Fibroblast of lung (primary cell): ENCODE measurements at regions not wholly inside any gene's neighbourhood (a gene's known extent, or its start where the extent isn't known, plus 50 kb on each side); places are given as distances from the start of the nearest gene placed in this dataset.

ENCODE experiments used
- DNase-seq, 2 donors: peaks; one replicate each; pipeline versions ENCODE4 v3.0.0 to v3.0.0-alpha.2; 2010; ENCODE audit warnings: low read depth in 2 of 2
- H2AFZ ChIP-seq: 2 replicates; pipeline ENCODE4 v1.5.1; 2012; ENCODE audit warnings: low read length, control low read depth, inconsistent platforms
- H3K27ac ChIP-seq: 2 replicates; pipeline ENCODE4 v1.5.1; 2011; ENCODE audit warnings: low read length, control low read depth; ENCODE audit not compliant: insufficient read depth
- H3K27me3 ChIP-seq: 2 replicates; pipeline ENCODE4 v1.5.1; 2011; ENCODE audit warnings: mild to moderate bottlenecking, low read length; ENCODE audit not compliant: control insufficient read depth, insufficient read depth
- H3K36me3 ChIP-seq: 2 replicates; pipeline ENCODE4 v1.5.1; 2011; ENCODE audit warnings: low read length; ENCODE audit not compliant: control insufficient read depth, insufficient read depth
- H3K4me1 ChIP-seq: 2 replicates; pipeline ENCODE4 v1.5.1; 2011; ENCODE audit warnings: low read length; ENCODE audit not compliant: control insufficient read depth, insufficient read depth; ENCODE audit errors: extremely low read depth
- H3K4me2 ChIP-seq: 2 replicates; pipeline ENCODE4 v1.5.1; 2011; ENCODE audit warnings: low read length, control low read depth; ENCODE audit not compliant: insufficient read depth; ENCODE audit errors: extremely low read depth
- H3K4me3 ChIP-seq, 4 experiments: fragments of 200-600 bp in 1 of 4; sonication (generic) in 1 of 4; replicated peaks in 1 of 4; 2 replicates each; pipeline ENCODE4 v1.5.1; 2011 to 2016; ENCODE audit warnings: low read length in 4 of 4, low read depth in 3 of 4, mild to moderate bottlenecking in 3 of 4, control low read depth in 2 of 4, inconsistent platforms in 1 of 4, mixed read lengths in 1 of 4; ENCODE audit not compliant: insufficient read depth in 1 of 4; ENCODE audit errors: control extremely low read depth in 1 of 4
- H3K79me2 ChIP-seq: 2 replicates; pipeline ENCODE4 v1.5.1; 2012; ENCODE audit warnings: mild to moderate bottlenecking, low read length, inconsistent platforms; ENCODE audit not compliant: control insufficient read depth, insufficient read depth
- H3K9ac ChIP-seq: 2 replicates; pipeline ENCODE4 v1.5.1; 2011; ENCODE audit warnings: mild to moderate bottlenecking, low read length, control low read depth; ENCODE audit not compliant: insufficient read depth
- H3K9me3 ChIP-seq: 2 replicates; pipeline ENCODE4 v1.5.1; 2012; ENCODE audit warnings: low read depth, low read length; ENCODE audit not compliant: control insufficient read depth, insufficient read depth
- H4K20me1 ChIP-seq: 2 replicates; pipeline ENCODE4 v1.5.1; 2011; ENCODE audit warnings: low read length; ENCODE audit not compliant: control insufficient read depth, insufficient read depth; ENCODE audit errors: extremely low read depth
- EZH2 ChIP-seq: IDR thresholded peaks from 2 replicates; pipeline ENCODE4 v1.5.1; 2012; ENCODE audit warnings: low read length, control low read depth, mild to moderate bottlenecking; ENCODE audit errors: missing control alignments
- TF ChIP-seq, protein P1 (sequence below), 2 donors: IDR thresholded peaks in 1 of 2; conservative IDR thresholded peaks in 1 of 2; 1 replicate in 1 of 2; 2 replicates in 1 of 2; pipeline ENCODE4 v1.5.1; 2011 to 2012; ENCODE audit warnings: low read length in 2 of 2, control low read depth in 1 of 2, inconsistent platforms in 1 of 2, low read depth in 1 of 2, mild to moderate bottlenecking in 1 of 2

DNA sequence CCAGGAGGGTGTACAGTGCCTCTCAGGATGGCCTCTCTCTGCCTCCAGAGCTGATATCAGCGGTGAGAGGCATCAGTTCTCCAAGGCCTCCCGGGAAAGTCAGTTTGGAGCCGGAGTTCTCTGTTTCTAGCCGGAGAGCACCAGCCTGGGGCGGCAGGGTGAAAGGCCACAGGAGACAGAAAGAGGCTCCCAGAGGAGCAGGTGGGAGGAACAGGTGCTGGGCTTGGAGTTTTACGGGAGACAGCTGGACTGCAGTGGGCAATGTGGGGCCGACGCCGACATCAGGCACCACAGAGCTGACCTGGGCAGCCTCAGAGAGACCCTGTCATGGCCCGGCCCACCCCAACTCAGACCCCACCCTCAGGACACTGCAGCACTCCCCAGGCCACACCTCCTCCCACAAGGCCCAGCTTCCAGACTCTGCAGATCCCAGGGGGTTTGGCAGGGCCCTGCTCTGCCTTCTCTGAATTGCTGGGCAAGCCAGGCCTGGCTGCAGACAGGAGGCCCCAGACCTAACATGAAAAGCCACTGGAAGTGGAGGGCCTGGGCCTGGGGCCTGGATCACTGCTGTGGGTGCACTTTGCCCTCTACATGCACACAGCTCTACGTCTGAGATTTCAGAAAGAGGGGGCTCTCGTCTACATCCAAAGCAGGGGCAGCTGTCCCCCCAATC is 885.6 kb downstream of the BRD1 start:
- DNase-seq, result no peak
- Histone ChIP-seq H3K4me2 (no peak overlapping the region), H3K4me3 (no peak overlapping the region), H3K9ac (no peak overlapping the region), H4K20me1 (no peaks in the 10 kb centered on the region), H3K79me2 (no peaks in the 10 kb centered on the region), H3K27me3 (no peaks in the 10 kb centered on the region), H2AFZ (no peak overlapping the region), H3K27ac (no peak overlapping the region), H3K36me3 (no peaks in the 10 kb centered on the region), H3K9me3 (no peaks in the 10 kb centered on the region), H3K4me1 (no peaks in the 10 kb centered on the region)
- TF ChIP-seq EZH2, result no peak
- TF ChIP-seq, protein P1, sequence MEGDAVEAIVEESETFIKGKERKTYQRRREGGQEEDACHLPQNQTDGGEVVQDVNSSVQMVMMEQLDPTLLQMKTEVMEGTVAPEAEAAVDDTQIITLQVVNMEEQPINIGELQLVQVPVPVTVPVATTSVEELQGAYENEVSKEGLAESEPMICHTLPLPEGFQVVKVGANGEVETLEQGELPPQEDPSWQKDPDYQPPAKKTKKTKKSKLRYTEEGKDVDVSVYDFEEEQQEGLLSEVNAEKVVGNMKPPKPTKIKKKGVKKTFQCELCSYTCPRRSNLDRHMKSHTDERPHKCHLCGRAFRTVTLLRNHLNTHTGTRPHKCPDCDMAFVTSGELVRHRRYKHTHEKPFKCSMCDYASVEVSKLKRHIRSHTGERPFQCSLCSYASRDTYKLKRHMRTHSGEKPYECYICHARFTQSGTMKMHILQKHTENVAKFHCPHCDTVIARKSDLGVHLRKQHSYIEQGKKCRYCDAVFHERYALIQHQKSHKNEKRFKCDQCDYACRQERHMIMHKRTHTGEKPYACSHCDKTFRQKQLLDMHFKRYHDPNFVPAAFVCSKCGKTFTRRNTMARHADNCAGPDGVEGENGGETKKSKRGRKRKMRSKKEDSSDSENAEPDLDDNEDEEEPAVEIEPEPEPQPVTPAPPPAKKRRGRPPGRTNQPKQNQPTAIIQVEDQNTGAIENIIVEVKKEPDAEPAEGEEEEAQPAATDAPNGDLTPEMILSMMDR (conservative IDR thresholded peaks at IDR 0.05 in 1 of 2, IDR thresholded peaks at IDR 0.05 in 1 of 2; ENCODE audit: low read depth in 1 of 2, low read length in 2 of 2), result no peak

DNA sequence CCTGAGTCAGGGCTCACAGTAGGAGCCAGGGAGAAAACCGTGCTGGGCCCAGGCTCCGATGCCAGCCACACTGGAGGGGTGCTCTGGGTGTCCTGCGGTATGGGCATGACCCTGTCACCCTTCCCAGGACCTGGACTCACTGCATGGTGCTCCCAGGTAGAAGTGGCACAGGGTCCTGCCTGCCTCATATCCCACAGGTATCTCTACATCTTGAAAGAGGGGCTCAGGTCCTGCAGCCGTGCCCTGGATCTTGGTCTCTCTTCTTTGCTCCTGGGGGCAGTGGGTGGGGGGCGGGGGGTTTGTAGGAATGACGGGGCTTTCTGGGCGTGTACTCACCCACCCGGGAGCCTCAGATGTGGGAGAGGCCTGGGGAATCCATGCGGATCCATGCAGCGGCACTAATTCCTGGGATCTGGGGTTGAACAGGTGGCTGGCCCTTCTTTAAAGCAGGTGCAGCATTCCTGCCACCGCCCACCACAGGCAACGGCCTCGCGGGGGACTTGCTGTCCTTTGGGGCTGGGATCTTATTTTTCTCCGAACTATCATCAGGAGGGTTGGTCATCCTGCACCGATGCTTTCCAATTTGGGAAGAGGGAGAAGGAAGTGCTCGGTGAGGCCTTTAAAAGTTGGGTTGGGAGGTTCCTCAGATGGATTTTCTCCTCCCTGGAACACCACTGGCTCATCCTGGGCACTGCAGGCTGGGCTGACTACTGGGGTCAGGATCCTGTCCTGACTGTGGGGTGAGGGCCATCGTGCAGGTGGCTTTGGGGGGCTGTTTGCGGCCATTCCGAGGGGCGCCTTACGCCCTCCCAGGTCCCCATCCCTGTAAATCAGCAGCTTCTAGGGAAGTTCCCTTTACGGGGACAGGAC is 886.4 kb downstream of the BRD1 start:
- Histone ChIP-seq H3K4me1 (no peaks in the 10 kb centered on the region), H4K20me1 (no peaks in the 10 kb centered on the region), H3K79me2 (no peaks in the 10 kb centered on the region), H3K27me3 (no peaks in the 10 kb centered on the region), H3K9ac (no peak overlapping the region), H3K4me3 (no peak overlapping the region), H3K36me3 (no peaks in the 10 kb centered on the region), H3K4me2 (no peak overlapping the region), H3K9me3 (no peaks in the 10 kb centered on the region), H3K27ac (no peak overlapping the region), H2AFZ (no peak overlapping the region)
- DNase-seq, result no peak
- TF ChIP-seq, protein P1 (conservative IDR thresholded peaks at IDR 0.05 in 1 of 2, IDR thresholded peaks at IDR 0.05 in 1 of 2; ENCODE audit: low read depth in 1 of 2, low read length in 2 of 2), result no peak
- no peak for TF ChIP-seq EZH2

DNA sequence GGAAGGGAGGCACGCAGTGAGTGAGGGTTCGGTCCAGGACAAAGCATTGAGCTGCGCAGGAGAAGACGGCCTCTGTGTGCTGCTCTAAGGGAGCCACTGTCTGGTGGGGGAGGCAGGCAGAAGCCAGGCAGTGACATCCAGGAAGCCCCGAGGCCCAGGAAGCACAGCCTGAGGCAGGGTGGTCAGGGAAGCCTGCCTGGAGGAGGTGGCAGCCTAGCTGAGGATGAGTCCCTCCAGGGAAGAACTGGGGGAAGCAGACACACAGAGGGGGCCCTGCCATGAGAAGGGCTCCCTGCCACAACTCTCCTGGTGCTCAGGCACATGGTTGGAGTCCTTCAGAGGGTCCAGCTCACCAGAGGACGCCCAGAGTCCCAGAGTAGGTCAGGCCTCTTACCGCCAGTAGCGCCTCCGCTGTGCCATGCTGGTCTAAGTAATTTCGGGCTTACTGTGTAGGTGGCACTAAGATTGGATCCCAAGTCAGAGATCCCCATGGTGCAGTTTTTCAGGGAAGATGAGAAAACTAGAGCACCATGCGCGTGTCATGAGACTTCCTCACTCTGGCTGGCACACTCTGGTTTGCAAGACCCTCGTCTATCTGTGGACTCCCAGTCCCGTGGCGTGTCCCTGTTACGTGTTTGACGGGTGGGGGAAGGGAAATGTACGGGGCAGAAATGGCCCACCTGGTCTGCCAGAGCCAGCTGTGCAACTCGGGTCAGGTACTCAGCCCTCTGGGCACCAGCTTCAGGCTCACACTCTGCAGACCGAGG is 887.2 kb downstream of the BRD1 start:
- no peak overlapping the region for H2AFZ ChIP-seq
- DNase-seq, result no peak

More for the DNA sequence above, 887.2 kb downstream of the BRD1 start:
- Histone ChIP-seq H3K4me1 (no peaks in the 10 kb centered on the region), H3K36me3 (no peaks in the 10 kb centered on the region), H3K79me2 (no peaks in the 10 kb centered on the region), H3K9me3 (no peaks in the 10 kb centered on the region), H3K4me2 (no peak overlapping the region), H3K9ac (no peak overlapping the region), H3K27me3 (no peaks in the 10 kb centered on the region), H3K27ac (no peak overlapping the region), H4K20me1 (no peaks in the 10 kb centered on the region), H3K4me3 (no peak overlapping the region)
- no peak for TF ChIP-seq EZH2
- TF ChIP-seq, protein P1 (conservative IDR thresholded peaks at IDR 0.05 in 1 of 2, IDR thresholded peaks at IDR 0.05 in 1 of 2; ENCODE audit: low read depth in 1 of 2, low read length in 2 of 2), result no peak
